RWPE2 (cell line): ENCODE measurements at regions not wholly inside any gene's neighbourhood (a gene's known extent, or its start where the extent isn't known, plus 50 kb on each side); places are given as distances from the start of the nearest gene placed in this dataset.

Experiments used
- ATAC-seq: fragments of 200-7000 bp; cut with Tn5 transposase; 3 replicates; pipeline ENCODE4 v1.9.1; 2021; ENCODE audit warnings: low read depth
- DNase-seq: peaks from one replicate; pipeline ENCODE4 v3.0.0-alpha.2; 2020; ENCODE audit warnings: low spot score
- H3K27ac ChIP-seq: fragments of 450-650 bp; 2 replicates; pipeline ENCODE4 v1.5.1; 2017; ENCODE audit warnings: mild to moderate bottlenecking; ENCODE audit not compliant: poor library complexity, severe bottlenecking
- H3K27me3 ChIP-seq: fragments of 250-450 bp; sonication (Bioruptor Pico); 2 replicates; pipeline ENCODE4 v1.5.1; 2021; ENCODE audit warnings: mild to moderate bottlenecking, moderate library complexity; ENCODE audit not compliant: insufficient read depth, poor library complexity, severe bottlenecking
- H3K36me3 ChIP-seq: fragments of 250-450 bp; sonication (Bioruptor Pico); 2 replicates; pipeline ENCODE4 v1.5.1; 2020; ENCODE audit warnings: low read depth, mild to moderate bottlenecking, moderate library complexity
- H3K4me1 ChIP-seq: fragments of 250-450 bp; sonication (Bioruptor Pico); 2 replicates; pipeline ENCODE4 v1.5.1; 2021; ENCODE audit warnings: mild to moderate bottlenecking, moderate library complexity; ENCODE audit not compliant: insufficient read depth, poor library complexity, severe bottlenecking
- H3K4me3 ChIP-seq: fragments of 250-450 bp; sonication (Bioruptor Pico); 2 replicates; pipeline ENCODE4 v1.5.1; 2021; ENCODE audit warnings: mild to moderate bottlenecking, moderate library complexity; ENCODE audit not compliant: severe bottlenecking
- H3K9me3 ChIP-seq: fragments of 250-450 bp; sonication (Bioruptor Pico); 2 replicates; pipeline ENCODE4 v1.5.1; 2021; ENCODE audit warnings: mild to moderate bottlenecking, moderate library complexity; ENCODE audit not compliant: severe bottlenecking
- TF ChIP-seq, protein P1 (sequence below): fragments of 450-650 bp; IDR thresholded peaks from one replicate; pipeline ENCODE4 v1.5.1; 2017; ENCODE audit warnings: mild to moderate bottlenecking, moderate library complexity; ENCODE audit not compliant: poor library complexity, severe bottlenecking

DNA sequence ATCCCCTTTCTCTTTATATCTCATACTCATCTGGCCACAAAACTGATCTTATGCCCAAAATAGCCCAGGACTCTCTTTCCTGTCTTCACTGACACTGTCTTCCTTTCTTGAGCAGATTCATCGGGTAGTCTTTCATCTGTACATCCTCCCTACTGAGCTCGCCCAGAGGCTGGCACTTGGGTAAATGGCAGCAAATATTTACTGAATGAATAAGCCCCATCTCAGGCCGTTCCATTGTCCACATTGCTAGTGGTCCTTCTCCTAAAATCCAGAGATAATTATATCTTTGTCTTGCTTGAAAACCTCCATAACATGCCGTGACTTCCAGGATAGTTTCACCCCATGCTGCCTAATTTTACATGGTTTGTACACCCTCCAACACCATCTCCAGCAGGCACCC, 158.1 kb upstream of the SDK2 start:
- no peak overlapping the region for H3K4me3 ChIP-seq
- no peaks in the 10 kb centered on the region for H3K36me3 ChIP-seq
- peak overlapping the region; percentile 92 for H3K27ac ChIP-seq
- H3K9me3 ChIP-seq = no peaks in the 10 kb centered on the region
- DNase-seq = peak; percentile 9
- H3K4me1 ChIP-seq = peaks cover 39% of the 10 kb centered on the region
- ATAC-seq = no peak
- no peaks in the 10 kb centered on the region for H3K27me3 ChIP-seq
- TF ChIP-seq, protein P1, sequence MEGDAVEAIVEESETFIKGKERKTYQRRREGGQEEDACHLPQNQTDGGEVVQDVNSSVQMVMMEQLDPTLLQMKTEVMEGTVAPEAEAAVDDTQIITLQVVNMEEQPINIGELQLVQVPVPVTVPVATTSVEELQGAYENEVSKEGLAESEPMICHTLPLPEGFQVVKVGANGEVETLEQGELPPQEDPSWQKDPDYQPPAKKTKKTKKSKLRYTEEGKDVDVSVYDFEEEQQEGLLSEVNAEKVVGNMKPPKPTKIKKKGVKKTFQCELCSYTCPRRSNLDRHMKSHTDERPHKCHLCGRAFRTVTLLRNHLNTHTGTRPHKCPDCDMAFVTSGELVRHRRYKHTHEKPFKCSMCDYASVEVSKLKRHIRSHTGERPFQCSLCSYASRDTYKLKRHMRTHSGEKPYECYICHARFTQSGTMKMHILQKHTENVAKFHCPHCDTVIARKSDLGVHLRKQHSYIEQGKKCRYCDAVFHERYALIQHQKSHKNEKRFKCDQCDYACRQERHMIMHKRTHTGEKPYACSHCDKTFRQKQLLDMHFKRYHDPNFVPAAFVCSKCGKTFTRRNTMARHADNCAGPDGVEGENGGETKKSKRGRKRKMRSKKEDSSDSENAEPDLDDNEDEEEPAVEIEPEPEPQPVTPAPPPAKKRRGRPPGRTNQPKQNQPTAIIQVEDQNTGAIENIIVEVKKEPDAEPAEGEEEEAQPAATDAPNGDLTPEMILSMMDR = no peak

DNA sequence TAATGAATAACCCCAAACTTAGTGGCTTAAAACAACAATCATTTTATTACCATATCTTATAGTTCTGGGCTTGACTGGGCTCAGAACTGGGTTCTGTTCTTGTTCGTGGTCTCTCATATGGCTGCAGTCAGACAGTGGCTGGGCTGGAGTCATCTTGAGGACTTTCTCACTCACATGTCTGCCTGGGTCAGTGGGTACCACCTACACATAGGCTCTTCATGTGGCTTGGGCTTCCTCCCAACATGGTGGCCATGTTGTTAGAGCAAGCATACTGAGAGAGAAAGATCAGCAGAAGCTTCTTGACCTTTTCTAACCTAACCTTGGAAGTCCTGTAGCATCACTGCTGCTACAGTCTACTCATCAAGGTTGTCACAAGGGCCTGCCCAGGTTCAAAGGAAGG, 158.6 kb upstream of the SDK2 start:
- no peak for DNase-seq
- H3K27ac ChIP-seq = no peak overlapping the region
- no peaks in the 10 kb centered on the region for H3K36me3 ChIP-seq
- TF ChIP-seq, protein P1 = no peak
- no peak for ATAC-seq
- peaks cover 34% of the 10 kb centered on the region for H3K4me1 ChIP-seq
- no peaks in the 10 kb centered on the region for H3K9me3 ChIP-seq
- no peak overlapping the region for H3K4me3 ChIP-seq
- H3K27me3 ChIP-seq = no peaks in the 10 kb centered on the region

DNA sequence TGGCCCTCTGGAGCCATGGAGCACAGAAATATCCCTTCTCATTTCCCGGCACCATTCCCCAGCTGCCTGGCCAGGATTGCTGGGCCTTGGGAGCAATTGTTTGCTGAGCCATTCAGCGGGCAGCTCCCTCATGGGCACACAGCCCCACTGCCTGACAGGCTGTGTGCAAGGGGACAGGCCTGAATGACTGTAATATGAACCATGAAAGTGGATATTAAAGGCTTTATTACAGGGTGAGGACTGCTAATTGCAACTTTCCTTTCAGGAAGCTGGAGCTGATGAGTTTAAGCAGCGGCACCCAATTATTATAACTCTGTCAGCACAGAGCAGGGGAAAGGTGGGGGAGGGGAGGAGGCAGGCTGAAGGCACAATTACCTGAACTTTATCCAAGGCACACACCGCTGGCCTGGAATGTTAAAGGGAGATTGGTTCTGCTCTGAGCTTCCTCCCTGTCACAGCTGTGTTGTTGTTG, 159.8 kb upstream of the SDK2 start:
- Histone ChIP-seq H3K27me3 (no peaks in the 10 kb centered on the region), H3K36me3 (no peaks in the 10 kb centered on the region), H3K4me3 (no peak overlapping the region), H3K9me3 (no peaks in the 10 kb centered on the region), H3K4me1 (peaks cover 25% of the 10 kb centered on the region), H3K27ac (no peak overlapping the region)
- ATAC-seq = no peak
- peak; percentile 16 for DNase-seq
- TF ChIP-seq, protein P1 = no peak

DNA sequence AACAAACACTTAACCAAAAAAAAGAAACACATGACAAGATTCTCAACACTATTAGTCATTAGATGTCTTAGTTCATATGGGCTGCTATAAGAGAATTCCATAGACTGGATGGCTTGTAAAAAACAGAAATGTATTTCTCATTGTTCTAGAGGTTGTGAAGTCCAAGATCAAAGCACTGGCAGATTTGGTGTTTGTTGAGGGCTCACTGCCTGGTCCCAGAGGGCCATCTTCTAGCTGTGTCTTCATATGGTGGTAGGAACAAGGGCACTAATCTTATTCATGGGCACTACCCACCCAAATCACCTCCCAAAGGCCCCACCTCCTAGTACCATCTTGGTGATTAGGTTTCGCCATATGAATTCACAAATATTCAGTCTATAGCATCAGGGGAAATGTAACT, 162.5 kb upstream of the SDK2 start:
- Histone ChIP-seq H3K4me3 (no peak overlapping the region), H3K27ac (no peak overlapping the region), H3K36me3 (no peaks in the 10 kb centered on the region), H3K4me1 (peaks cover 3% of the 10 kb centered on the region), H3K9me3 (no peaks in the 10 kb centered on the region), H3K27me3 (no peaks in the 10 kb centered on the region)
- no peak for DNase-seq
- TF ChIP-seq, protein P1 = no peak
- ATAC-seq = no peak

DNA sequence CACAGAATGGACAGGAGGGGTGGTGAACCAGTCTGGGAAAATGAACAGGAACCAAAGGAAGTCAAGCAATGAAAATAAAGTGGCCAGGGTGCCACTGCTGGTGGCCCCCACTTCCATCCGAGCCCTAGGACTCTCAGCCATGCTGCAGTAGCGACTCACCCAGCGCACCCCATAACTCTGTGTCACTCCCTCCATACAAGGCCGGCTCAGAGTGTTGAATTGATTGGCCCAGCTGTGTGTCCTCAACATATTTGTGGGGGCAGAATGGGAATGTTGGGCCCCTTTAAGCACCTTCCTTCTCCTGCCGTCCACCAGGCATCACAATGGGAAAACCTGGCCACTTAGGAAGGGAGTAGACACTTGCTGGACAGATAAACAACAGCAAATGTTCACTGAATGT, 169.0 kb upstream of the SDK2 start:
- DNase-seq (no peak), ATAC-seq (no peak)
- no peaks in the 10 kb centered on the region for H3K36me3 ChIP-seq
- H3K27me3 ChIP-seq = no peaks in the 10 kb centered on the region
- H3K27ac ChIP-seq = no peak overlapping the region
- H3K4me3 ChIP-seq = no peak overlapping the region
- H3K9me3 ChIP-seq = no peaks in the 10 kb centered on the region
- TF ChIP-seq, protein P1 = no peak
- H3K4me1 ChIP-seq = no peaks in the 10 kb centered on the region
